Peyer's patch (tissue), 4 donors: ENCODE measurements at regions not wholly inside any gene's neighbourhood (a gene's known extent, or its start where the extent isn't known, plus 50 kb on each side); places are given as distances from the start of the nearest gene placed in this dataset.

Experiments
- POLR2A ChIP-seq, 2 donors: fragments of 450-650 bp; IDR thresholded peaks; one replicate each; pipeline ENCODE4 v1.5.1; 2017; ENCODE audit warnings: antibody characterized with exemption in 2 of 2, mild to moderate bottlenecking in 2 of 2, moderate library complexity in 2 of 2
- TF ChIP-seq, protein P1 (sequence below), 6 experiments: fragments of 450-650 bp in 4 of 6; fragments of 200-600 bp in 2 of 6; sonication (generic) in 1 of 6; IDR thresholded peaks; one replicate each; pipeline ENCODE4 v1.5.1; 2017 to 2019; ENCODE audit warnings: antibody characterized with exemption in 6 of 6, mild to moderate bottlenecking in 3 of 6, moderate library complexity in 1 of 6

DNA sequence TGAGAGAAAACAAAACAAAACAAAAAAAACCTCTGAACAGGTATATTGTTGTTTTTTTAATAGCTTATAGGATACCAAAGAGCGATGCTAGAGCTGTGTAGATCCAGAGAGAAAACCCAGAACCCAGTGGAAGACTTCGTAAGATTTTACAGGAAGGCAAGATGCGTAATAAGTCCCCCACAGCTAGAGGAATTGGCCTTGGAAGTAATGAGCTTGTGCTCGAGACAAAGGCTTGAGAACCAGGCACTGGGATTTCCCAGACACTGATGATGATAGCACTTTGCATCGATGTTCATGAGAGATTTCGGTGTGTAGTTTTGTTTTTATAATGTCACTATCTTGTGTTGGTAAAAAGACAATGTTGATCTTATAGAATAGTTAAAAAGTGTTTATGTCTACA lies 821.5 kb upstream of the IGFBP3 start:
- TF ChIP-seq, protein P1, sequence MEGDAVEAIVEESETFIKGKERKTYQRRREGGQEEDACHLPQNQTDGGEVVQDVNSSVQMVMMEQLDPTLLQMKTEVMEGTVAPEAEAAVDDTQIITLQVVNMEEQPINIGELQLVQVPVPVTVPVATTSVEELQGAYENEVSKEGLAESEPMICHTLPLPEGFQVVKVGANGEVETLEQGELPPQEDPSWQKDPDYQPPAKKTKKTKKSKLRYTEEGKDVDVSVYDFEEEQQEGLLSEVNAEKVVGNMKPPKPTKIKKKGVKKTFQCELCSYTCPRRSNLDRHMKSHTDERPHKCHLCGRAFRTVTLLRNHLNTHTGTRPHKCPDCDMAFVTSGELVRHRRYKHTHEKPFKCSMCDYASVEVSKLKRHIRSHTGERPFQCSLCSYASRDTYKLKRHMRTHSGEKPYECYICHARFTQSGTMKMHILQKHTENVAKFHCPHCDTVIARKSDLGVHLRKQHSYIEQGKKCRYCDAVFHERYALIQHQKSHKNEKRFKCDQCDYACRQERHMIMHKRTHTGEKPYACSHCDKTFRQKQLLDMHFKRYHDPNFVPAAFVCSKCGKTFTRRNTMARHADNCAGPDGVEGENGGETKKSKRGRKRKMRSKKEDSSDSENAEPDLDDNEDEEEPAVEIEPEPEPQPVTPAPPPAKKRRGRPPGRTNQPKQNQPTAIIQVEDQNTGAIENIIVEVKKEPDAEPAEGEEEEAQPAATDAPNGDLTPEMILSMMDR (IDR thresholded peaks at IDR 0.05): no peak
- no peak for TF ChIP-seq POLR2A (IDR thresholded peaks at IDR 0.05)
